ENCODE measurements at regions not wholly inside any gene's neighbourhood (a gene's known extent, or its start where the extent isn't known, plus 50 kb on each side); places are given as distances from the start of the nearest gene placed in this dataset.

GRCh38 chr12:115840159-115840558 lies 437.3 kb downstream of the MED13L start:
- no peaks in the 10 kb centered on the region for H3K9me3 ChIP-seq
- H3K4me2 ChIP-seq, result peak overlapping the region; percentile 62
- peaks cover 56% of the 10 kb centered on the region for H3K4me1 ChIP-seq
- no peak for TF ChIP-seq KDM5A (IDR thresholded peaks at IDR 0.05)
- TF ChIP-seq GATA3 (IDR thresholded peaks at IDR 0.05; ENCODE audit: borderline replicate concordance), result peak; percentile 73
- TF ChIP-seq EP300 (IDR thresholded peaks at IDR 0.05), result peak; percentile 91; a peak in 4 of 5 replicates
- TF ChIP-seq, protein P1, sequence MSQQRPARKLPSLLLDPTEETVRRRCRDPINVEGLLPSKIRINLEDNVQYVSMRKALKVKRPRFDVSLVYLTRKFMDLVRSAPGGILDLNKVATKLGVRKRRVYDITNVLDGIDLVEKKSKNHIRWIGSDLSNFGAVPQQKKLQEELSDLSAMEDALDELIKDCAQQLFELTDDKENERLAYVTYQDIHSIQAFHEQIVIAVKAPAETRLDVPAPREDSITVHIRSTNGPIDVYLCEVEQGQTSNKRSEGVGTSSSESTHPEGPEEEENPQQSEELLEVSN (IDR thresholded peaks at IDR 0.05; ENCODE audit: borderline replicate concordance, low read depth), result peak; percentile 38; the same call in 1 of the 2 replicates
- TF ChIP-seq HOXA7 (CRISPR knock-in tag; IDR thresholded peaks at IDR 0.05), result no peak
- TF ChIP-seq ELK1 (IDR thresholded peaks at IDR 0.05; ENCODE audit: low read depth, low read length), result no peak
- peak; percentile 81 for TF ChIP-seq JUNB (IDR thresholded peaks at IDR 0.05)
- TF ChIP-seq EHMT2 (IDR thresholded peaks at IDR 0.05; ENCODE audit: low read depth), result no peak
- peak; percentile 49 for TF ChIP-seq SMC3 (IDR thresholded peaks at IDR 0.05)
- peak; percentile 4 to 49; a peak in 3 of 5 replicates for TF ChIP-seq RAD21 (conservative IDR thresholded peaks at IDR 0.05 in 1 of 2, IDR thresholded peaks at IDR 0.05 in 1 of 2)
- TF ChIP-seq FOXS1 (CRISPR knock-in tag; IDR thresholded peaks at IDR 0.05), result no peak
- TF ChIP-seq, protein P2, sequence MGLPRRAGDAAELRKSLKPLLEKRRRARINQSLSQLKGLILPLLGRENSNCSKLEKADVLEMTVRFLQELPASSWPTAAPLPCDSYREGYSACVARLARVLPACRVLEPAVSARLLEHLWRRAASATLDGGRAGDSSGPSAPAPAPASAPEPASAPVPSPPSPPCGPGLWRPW (IDR thresholded peaks at IDR 0.05), result 0 out of 2 replicates have a peak, but pooled peaks have one; percentile 48
- TF ChIP-seq, protein P3, sequence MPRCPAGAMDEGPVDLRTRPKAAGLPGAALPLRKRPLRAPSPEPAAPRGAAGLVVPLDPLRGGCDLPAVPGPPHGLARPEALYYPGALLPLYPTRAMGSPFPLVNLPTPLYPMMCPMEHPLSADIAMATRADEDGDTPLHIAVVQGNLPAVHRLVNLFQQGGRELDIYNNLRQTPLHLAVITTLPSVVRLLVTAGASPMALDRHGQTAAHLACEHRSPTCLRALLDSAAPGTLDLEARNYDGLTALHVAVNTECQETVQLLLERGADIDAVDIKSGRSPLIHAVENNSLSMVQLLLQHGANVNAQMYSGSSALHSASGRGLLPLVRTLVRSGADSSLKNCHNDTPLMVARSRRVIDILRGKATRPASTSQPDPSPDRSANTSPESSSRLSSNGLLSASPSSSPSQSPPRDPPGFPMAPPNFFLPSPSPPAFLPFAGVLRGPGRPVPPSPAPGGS (IDR thresholded peaks at IDR 0.05), result peak; percentile 81; the same call in 2 of the 3 replicates
- TF ChIP-seq, protein P4, sequence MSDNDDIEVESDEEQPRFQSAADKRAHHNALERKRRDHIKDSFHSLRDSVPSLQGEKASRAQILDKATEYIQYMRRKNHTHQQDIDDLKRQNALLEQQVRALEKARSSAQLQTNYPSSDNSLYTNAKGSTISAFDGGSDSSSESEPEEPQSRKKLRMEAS (IDR thresholded peaks at IDR 0.05), result peak; percentile 84
- peak; percentile 67; the same call in 1 of the 2 replicates for TF ChIP-seq FOSL2 (IDR thresholded peaks at IDR 0.05)
- TF ChIP-seq FOSL2 (CRISPR knock-in tag; IDR thresholded peaks at IDR 0.05), result peak; percentile 77
- TF ChIP-seq EHF (CRISPR knock-in tag; IDR thresholded peaks at IDR 0.05), result no peak
- TF ChIP-seq JUN (IDR thresholded peaks at IDR 0.05), result peak; percentile 83 to 93
- TF ChIP-seq TFCP2L1 (CRISPR knock-in tag; IDR thresholded peaks at IDR 0.05), result no peak
- peak in 1 of 2 experiments; percentile 47; a peak in 1 of 4 replicates for TF ChIP-seq CEBPB (IDR thresholded peaks at IDR 0.05)
- peak; percentile 43 to 94 for DNase-seq (ENCODE audit: low read depth in 1 of 2, low spot score in 1 of 2)
- peak overlapping the region; percentile 81 to 92 for H3K27ac ChIP-seq
- peak; percentile 90 to 92 for ATAC-seq
- H3K4me3 ChIP-seq, result no peak overlapping the region
- CTCF ChIA-PET, result interaction anchor here (1.0 to 1.5 kb wide), 5 partner anchors 30 to 88 kb away, joined by 3 read pairs; no protein-coding TSS in a partner anchor
- POLR2A ChIA-PET, result no interaction called here
- WGBS (ENCODE audit: missing lambda C conversion rate), result 3% methylated on average over 10 of the region's 10 CpGs
- no peak for FAIRE-seq

DNA sequence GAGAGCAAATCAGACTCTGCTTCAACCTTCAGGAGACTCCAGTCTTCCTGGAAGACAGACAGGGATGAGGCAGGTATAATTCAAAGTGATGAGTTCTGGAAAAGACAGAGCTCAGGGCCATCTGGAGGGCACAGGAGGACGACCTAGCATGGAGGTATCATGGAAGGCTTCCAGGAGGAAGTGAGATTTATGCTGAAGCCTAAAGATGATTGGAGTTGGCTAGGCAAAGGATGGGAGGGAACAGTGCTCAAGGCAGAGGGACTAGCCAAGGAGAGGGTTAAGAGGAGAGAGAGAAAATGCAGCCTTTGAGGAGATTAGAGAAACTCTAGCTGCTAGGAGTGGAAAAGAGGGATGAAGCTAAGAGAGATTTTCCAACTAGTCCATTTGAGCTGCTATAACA lies 438.5 kb downstream of the MED13L start:
- Histone ChIP-seq H3K9me3 (no peaks in the 10 kb centered on the region), H3K27ac (peak overlapping the region; percentile 81 to 92), H3K4me1 (peaks cover 68% of the 10 kb centered on the region), H3K4me3 (no peak overlapping the region), H3K4me2 (peak overlapping the region; percentile 62)
- POLR2A ChIA-PET, result no interaction called here
- TF ChIP-seq JUNB (IDR thresholded peaks at IDR 0.05), result no peak
- peak; percentile 88 for TF ChIP-seq ZFP36 (IDR thresholded peaks at IDR 0.05; ENCODE audit: borderline replicate concordance, partially characterized antibody)
- peak; percentile 34; the same call in 1 of the 2 replicates for TF ChIP-seq KDM1A (IDR thresholded peaks at IDR 0.05; ENCODE audit: low read depth)
- no peak for TF ChIP-seq CTCF (IDR thresholded peaks at IDR 0.05)
- DNase-seq (ENCODE audit: low read depth in 1 of 2, low spot score in 1 of 2) (no peak), FAIRE-seq (no peak), ATAC-seq (no peak; a peak in 1 of 6 replicates)
- CTCF ChIA-PET, result interaction anchor here (0.6 to 1.8 kb wide), 4 partner anchors 29 to 79 kb away, joined by 3 to 7 read pairs (median 4); no protein-coding TSS in a partner anchor
- WGBS (ENCODE audit: missing lambda C conversion rate), result 11% methylated on average over 1 of the region's 1 CpG

Measured in A549 (cell line).